ENCODE measurements at regions not wholly inside any gene's neighbourhood (a gene's known extent, or its start where the extent isn't known, plus 50 kb on each side); places are given as distances from the start of the nearest gene placed in this dataset.

GRCh38 chr11:69874178-69874983 is 55.2 kb upstream of the FGF3 start:
- Histone ChIP-seq H3K4me1 (ENCODE audit: insufficient read depth, low read length) (no peaks in the 10 kb centered on the region), H3K27ac (ENCODE audit: low read length) (no peak overlapping the region), H3K79me2 (ENCODE audit: insufficient read depth, low read length) (no peaks in the 10 kb centered on the region), H3K36me3 (ENCODE audit: insufficient read depth, low read length) (no peaks in the 10 kb centered on the region), H3K4me2 (ENCODE audit: insufficient read depth, low read length) (no peak overlapping the region), H3K27me3 (ENCODE audit: insufficient read depth, low read length, poor library complexity) (peaks cover 2% of the 10 kb centered on the region), H2AFZ (ENCODE audit: low read depth, low read length) (no peak overlapping the region), H3K9me3 (ENCODE audit: insufficient read depth, low read length, severe bottlenecking) (no peaks in the 10 kb centered on the region), H3K9ac (ENCODE audit: low read depth, low read length) (no peak overlapping the region), H3K4me3 (ENCODE audit: low read depth in 1 of 2, low read length in 2 of 2) (no peak overlapping the region), H4K20me1 (ENCODE audit: insufficient read depth, low read length) (peaks cover 3% of the 10 kb centered on the region; the same call in 1 of the 2 replicates)
- no peak for ATAC-seq (ENCODE audit: insufficient read depth, low read depth)
- DNase-seq = no peak
- TF ChIP-seq EZH2 (IDR thresholded peaks at IDR 0.05; ENCODE audit: borderline replicate concordance, low read depth, low read length, severe bottlenecking) (no peak), CTCF (IDR thresholded peaks at IDR 0.05; ENCODE audit: borderline replicate concordance, extremely low read depth, low read length, poor library complexity, severe bottlenecking) (no peak)

- Histone ChIP-seq H3K27me3 (ENCODE audit: insufficient read depth, low read length, poor library complexity) (peaks cover 2% of the 10 kb centered on the region), H3K79me2 (ENCODE audit: insufficient read depth, low read length) (no peaks in the 10 kb centered on the region), H2AFZ (ENCODE audit: low read depth, low read length) (no peak overlapping the region), H3K4me1 (ENCODE audit: insufficient read depth, low read length) (no peaks in the 10 kb centered on the region), H3K4me3 (ENCODE audit: low read depth in 1 of 2, low read length in 2 of 2) (no peak overlapping the region), H3K9ac (ENCODE audit: low read depth, low read length) (no peak overlapping the region), H3K27ac (ENCODE audit: low read length) (no peak overlapping the region), H4K20me1 (ENCODE audit: insufficient read depth, low read length) (peaks cover 3% of the 10 kb centered on the region; the same call in 1 of the 2 replicates), H3K9me3 (ENCODE audit: insufficient read depth, low read length, severe bottlenecking) (no peaks in the 10 kb centered on the region), H3K4me2 (ENCODE audit: insufficient read depth, low read length) (no peak overlapping the region), H3K36me3 (ENCODE audit: insufficient read depth, low read length) (no peaks in the 10 kb centered on the region)
- TF ChIP-seq CTCF (IDR thresholded peaks at IDR 0.05; ENCODE audit: borderline replicate concordance, extremely low read depth, low read length, poor library complexity, severe bottlenecking) (no peak), EZH2 (IDR thresholded peaks at IDR 0.05; ENCODE audit: borderline replicate concordance, low read depth, low read length, severe bottlenecking) (no peak)
- ATAC-seq (ENCODE audit: insufficient read depth, low read depth) (no peak), DNase-seq (no peak)
Measured at GRCh38 chr11:69874984-69875624, 55.9 kb upstream of the FGF3 start.

DNA sequence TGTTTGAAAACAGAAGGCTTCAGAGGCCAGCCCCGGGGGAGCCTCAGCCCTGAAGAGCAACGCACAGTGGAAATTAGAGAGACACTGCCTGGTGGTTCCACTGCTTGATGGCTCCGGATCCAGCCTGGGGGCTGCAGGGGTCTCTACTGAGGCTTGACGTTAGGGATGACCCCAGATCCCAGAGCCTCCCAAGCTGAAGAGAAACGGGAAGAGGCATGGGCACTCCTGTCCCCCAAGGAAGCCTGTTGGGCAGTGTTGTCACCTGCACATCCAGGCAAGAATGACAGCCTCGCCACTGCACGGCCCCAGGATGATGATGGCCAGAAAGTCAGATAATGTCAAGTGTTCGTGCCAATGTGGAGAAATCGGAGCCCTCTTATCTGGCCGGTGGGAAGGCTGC is 56.8 kb upstream of the FGF3 start:
- Histone ChIP-seq H3K36me3 (ENCODE audit: insufficient read depth, low read length) (no peaks in the 10 kb centered on the region), H4K20me1 (ENCODE audit: insufficient read depth, low read length) (peaks cover 5% of the 10 kb centered on the region; the same call in 1 of the 2 replicates), H3K9me3 (ENCODE audit: insufficient read depth, low read length, severe bottlenecking) (no peaks in the 10 kb centered on the region), H3K4me3 (ENCODE audit: low read depth in 1 of 2, low read length in 2 of 2) (no peak overlapping the region), H3K27ac (ENCODE audit: low read length) (no peak overlapping the region), H2AFZ (ENCODE audit: low read depth, low read length) (no peak overlapping the region), H3K79me2 (ENCODE audit: insufficient read depth, low read length) (no peaks in the 10 kb centered on the region), H3K4me2 (ENCODE audit: insufficient read depth, low read length) (no peak overlapping the region), H3K9ac (ENCODE audit: low read depth, low read length) (no peak overlapping the region), H3K4me1 (ENCODE audit: insufficient read depth, low read length) (no peaks in the 10 kb centered on the region), H3K27me3 (ENCODE audit: insufficient read depth, low read length, poor library complexity) (peaks cover 2% of the 10 kb centered on the region)
- DNase-seq (no peak), ATAC-seq (ENCODE audit: insufficient read depth, low read depth) (no peak)
- TF ChIP-seq CTCF (IDR thresholded peaks at IDR 0.05; ENCODE audit: borderline replicate concordance, extremely low read depth, low read length, poor library complexity, severe bottlenecking) = no peak
- TF ChIP-seq EZH2 (IDR thresholded peaks at IDR 0.05; ENCODE audit: borderline replicate concordance, low read depth, low read length, severe bottlenecking) = no peak

Data from DND-41 (cell line).